ENCODE measurements at regions not wholly inside any gene's neighbourhood (a gene's known extent, or its start where the extent isn't known, plus 50 kb on each side); places are given as distances from the start of the nearest gene placed in this dataset.

DNA sequence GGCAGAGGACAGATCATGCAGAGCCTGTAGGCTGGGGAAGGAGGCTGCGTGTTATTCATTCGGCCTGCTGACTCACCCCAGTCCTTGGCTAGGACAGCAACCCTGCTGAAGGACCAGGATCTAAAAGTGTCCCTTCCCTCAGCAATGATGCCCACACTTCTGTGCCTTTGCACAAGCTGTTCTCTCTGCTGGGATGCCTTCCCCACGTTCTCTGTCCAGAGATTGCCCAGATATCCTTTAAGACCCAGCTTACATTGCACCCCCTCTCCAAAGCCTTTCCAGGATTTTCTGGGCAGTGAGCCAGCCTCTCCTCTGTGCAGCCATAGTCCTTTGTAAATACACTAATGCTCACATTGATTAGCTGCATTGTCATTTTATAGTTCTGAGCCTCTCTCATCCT lies 99.3 kb upstream of the CHD6 start:
- ChIA-PET CTCF (interaction anchor here (1.0 kb wide), 2 partner anchors 18 to 19 kb away, joined by 3 read pairs; no protein-coding TSS in a partner anchor), POLR2A (no interaction called here)
- Histone ChIP-seq H3K36me3 (ENCODE audit: insufficient read depth, low read length) (no peaks in the 10 kb centered on the region), H3K27ac (ENCODE audit: low read depth, low read length) (no peak overlapping the region), H3K9me3 (ENCODE audit: low read length) (no peaks in the 10 kb centered on the region), H3K4me1 (ENCODE audit: insufficient read depth, low read length) (no peaks in the 10 kb centered on the region), H3K4me3 (ENCODE audit: low read length) (no peak overlapping the region), H3K27me3 (ENCODE audit: insufficient read depth, low read length, poor library complexity, severe bottlenecking) (no peaks in the 10 kb centered on the region)
- Mint-ChIP-seq H3K4me3 (no peak overlapping the region), H3K4me1 (no peaks in the 10 kb centered on the region), H3K27me3 (peaks cover 6 to 25% of the 10 kb centered on the region in 2 donors), H3K36me3 (peaks cover 0 to 4% (median 0%) of the 10 kb centered on the region in 3 donors), H3K9me3 (peaks cover 0 to 2% (median 0%) of the 10 kb centered on the region in 5 donors), H3K27ac (no peak overlapping the region)
- no peak for DNase-seq

DNA sequence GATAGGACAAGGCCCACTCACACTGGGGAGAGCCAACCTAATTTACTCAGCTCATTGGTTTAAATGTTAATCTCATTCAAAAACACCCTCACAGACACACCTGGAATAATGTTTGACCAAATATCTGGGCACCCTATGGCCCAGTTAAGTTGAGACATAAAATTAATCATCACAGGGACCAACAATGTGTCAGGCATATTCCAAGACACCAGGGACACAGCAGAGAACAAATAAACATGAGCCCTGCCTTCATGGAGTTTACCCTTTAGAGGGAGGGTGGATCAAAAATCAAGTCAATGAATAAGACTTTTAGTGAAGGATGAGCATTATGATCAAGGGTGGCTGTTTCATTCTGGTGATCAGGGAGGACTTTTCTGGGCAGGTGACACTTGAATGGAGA lies 98.7 kb upstream of the CHD6 start:
- ChIA-PET POLR2A (no interaction called here), CTCF (no interaction called here)
- no peak overlapping the region for H3K4me3 ChIP-seq (ENCODE audit: low read length)
- H3K27me3 ChIP-seq (ENCODE audit: insufficient read depth, low read length, poor library complexity, severe bottlenecking), result no peaks in the 10 kb centered on the region
- Mint-ChIP-seq H3K4me3 (no peak overlapping the region), H3K36me3 (peaks cover 0 to 4% (median 0%) of the 10 kb centered on the region in 3 donors), H3K9me3 (peaks cover 0 to 2% (median 0%) of the 10 kb centered on the region in 5 donors), H3K27me3 (peaks cover 8 to 20% of the 10 kb centered on the region in 2 donors), H3K27ac (no peak overlapping the region), H3K4me1 (no peaks in the 10 kb centered on the region)
- no peaks in the 10 kb centered on the region for H3K36me3 ChIP-seq (ENCODE audit: insufficient read depth, low read length)
- DNase-seq, result no peak
- H3K27ac ChIP-seq (ENCODE audit: low read depth, low read length), result no peak overlapping the region
- H3K4me1 ChIP-seq (ENCODE audit: insufficient read depth, low read length), result no peaks in the 10 kb centered on the region
- H3K9me3 ChIP-seq (ENCODE audit: low read length), result no peaks in the 10 kb centered on the region

DNA sequence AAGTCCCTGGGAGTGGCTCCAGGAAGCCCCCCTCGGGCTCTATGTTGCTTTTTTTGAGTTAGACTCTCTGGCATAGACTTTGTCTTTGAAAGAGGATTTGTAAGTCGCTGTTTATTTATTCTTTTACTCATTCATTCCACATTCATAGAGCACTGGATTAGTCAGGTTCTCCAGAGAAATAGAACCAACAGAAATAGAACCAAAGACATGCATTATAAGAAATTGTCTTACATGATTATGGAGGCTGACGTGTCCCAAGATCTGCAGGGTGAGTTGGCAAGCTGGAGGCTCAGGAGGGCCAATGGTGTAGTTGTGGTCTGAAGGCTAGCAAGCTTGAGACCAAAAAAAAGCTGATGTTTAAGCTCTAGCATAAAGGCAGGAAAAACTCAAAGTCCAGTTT lies 98.3 kb upstream of the CHD6 start:
- no peak for DNase-seq
- Mint-ChIP-seq H3K4me3 (no peak overlapping the region), H3K27me3 (peaks cover 8 to 20% of the 10 kb centered on the region in 2 donors), H3K27ac (no peak overlapping the region), H3K9me3 (peaks cover 0 to 2% (median 0%) of the 10 kb centered on the region in 5 donors), H3K36me3 (peaks cover 0 to 4% (median 0%) of the 10 kb centered on the region in 3 donors), H3K4me1 (no peaks in the 10 kb centered on the region)
- Histone ChIP-seq H3K27ac (ENCODE audit: low read depth, low read length) (no peak overlapping the region), H3K27me3 (ENCODE audit: insufficient read depth, low read length, poor library complexity, severe bottlenecking) (no peaks in the 10 kb centered on the region), H3K9me3 (ENCODE audit: low read length) (no peaks in the 10 kb centered on the region), H3K4me3 (ENCODE audit: low read length) (no peak overlapping the region), H3K36me3 (ENCODE audit: insufficient read depth, low read length) (no peaks in the 10 kb centered on the region), H3K4me1 (ENCODE audit: insufficient read depth, low read length) (no peaks in the 10 kb centered on the region)
- CTCF ChIA-PET, result no interaction called here
- POLR2A ChIA-PET, result no interaction called here

DNA sequence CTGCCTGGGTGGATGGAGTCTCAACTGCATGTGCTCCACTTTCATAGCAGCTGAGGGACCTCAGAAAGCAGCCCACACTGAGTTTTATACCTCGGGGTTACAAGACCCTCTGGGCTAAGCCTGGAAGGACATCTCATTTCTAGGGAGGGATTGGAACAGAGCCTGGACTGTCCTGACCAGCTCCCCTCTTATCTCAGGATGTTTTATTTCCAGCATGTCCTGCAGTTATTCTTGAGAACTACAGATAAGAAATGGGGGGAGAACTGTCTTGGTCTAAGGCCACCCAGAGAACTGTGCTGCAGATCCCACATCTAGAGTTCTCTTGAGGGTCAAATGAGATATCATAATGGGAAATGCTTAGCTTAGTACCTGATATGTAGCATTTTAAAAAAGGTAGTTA lies 97.3 kb upstream of the CHD6 start:
- ChIA-PET POLR2A (no interaction called here), CTCF (interaction anchor here (2.2 kb wide), 1 partner anchor 10 kb away, joined by 5 read pairs; no protein-coding TSS in a partner anchor)
- H3K4me1 ChIP-seq (ENCODE audit: insufficient read depth, low read length), result no peaks in the 10 kb centered on the region
- Mint-ChIP-seq H3K9me3 (peaks cover 0 to 2% (median 0%) of the 10 kb centered on the region in 5 donors), H3K4me1 (no peaks in the 10 kb centered on the region), H3K4me3 (no peak overlapping the region), H3K27me3 (peaks cover 8 to 21% of the 10 kb centered on the region in 2 donors), H3K27ac (no peak overlapping the region), H3K36me3 (peaks cover 0 to 4% (median 0%) of the 10 kb centered on the region in 3 donors)
- H3K27me3 ChIP-seq (ENCODE audit: insufficient read depth, low read length, poor library complexity, severe bottlenecking), result no peaks in the 10 kb centered on the region
- no peak overlapping the region for H3K27ac ChIP-seq (ENCODE audit: low read depth, low read length)
- no peaks in the 10 kb centered on the region for H3K36me3 ChIP-seq (ENCODE audit: insufficient read depth, low read length)
- no peaks in the 10 kb centered on the region for H3K9me3 ChIP-seq (ENCODE audit: low read length)
- no peak overlapping the region for H3K4me3 ChIP-seq (ENCODE audit: low read length)
- DNase-seq, result no peak

DNA sequence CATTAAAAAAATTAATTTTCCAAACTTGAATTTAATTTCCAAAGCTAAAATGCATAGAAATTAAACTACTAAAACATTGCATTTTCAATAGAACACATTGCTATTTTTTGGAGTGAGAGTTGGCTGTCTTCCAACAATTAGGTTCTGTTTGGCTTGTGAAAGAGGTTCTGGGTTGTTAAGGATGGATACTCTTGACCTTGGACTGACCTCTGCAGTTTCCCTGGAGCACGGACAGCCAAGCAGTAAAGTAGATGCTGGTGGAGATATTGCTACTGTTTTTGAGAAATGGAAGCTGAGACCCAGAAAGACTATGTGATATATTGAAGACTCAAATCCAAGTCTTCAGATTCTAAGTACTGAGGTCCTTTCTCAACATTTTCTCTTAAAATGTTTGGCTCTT lies 95.9 kb upstream of the CHD6 start:
- no peaks in the 10 kb centered on the region for H3K9me3 ChIP-seq (ENCODE audit: low read length)
- no peak for DNase-seq
- H3K36me3 ChIP-seq (ENCODE audit: insufficient read depth, low read length), result no peaks in the 10 kb centered on the region
- H3K27ac ChIP-seq (ENCODE audit: low read depth, low read length), result no peak overlapping the region
- no peak overlapping the region for H3K4me3 ChIP-seq (ENCODE audit: low read length)
- Mint-ChIP-seq H3K9me3 (peaks cover 0 to 2% (median 0%) of the 10 kb centered on the region in 5 donors), H3K36me3 (peaks cover 0 to 4% (median 0%) of the 10 kb centered on the region in 3 donors), H3K27ac (no peak overlapping the region), H3K27me3 (peaks cover 8 to 24% of the 10 kb centered on the region in 2 donors), H3K4me3 (no peak overlapping the region), H3K4me1 (no peaks in the 10 kb centered on the region)
- H3K4me1 ChIP-seq (ENCODE audit: insufficient read depth, low read length), result no peaks in the 10 kb centered on the region
- H3K27me3 ChIP-seq (ENCODE audit: insufficient read depth, low read length, poor library complexity, severe bottlenecking), result no peaks in the 10 kb centered on the region
- POLR2A ChIA-PET, result no interaction called here
- CTCF ChIA-PET, result interaction anchor here (0.9 to 2.2 kb wide), 2 partner anchors 9 to 16 kb away, joined by 4 to 5 read pairs; no protein-coding TSS in a partner anchor

DNA sequence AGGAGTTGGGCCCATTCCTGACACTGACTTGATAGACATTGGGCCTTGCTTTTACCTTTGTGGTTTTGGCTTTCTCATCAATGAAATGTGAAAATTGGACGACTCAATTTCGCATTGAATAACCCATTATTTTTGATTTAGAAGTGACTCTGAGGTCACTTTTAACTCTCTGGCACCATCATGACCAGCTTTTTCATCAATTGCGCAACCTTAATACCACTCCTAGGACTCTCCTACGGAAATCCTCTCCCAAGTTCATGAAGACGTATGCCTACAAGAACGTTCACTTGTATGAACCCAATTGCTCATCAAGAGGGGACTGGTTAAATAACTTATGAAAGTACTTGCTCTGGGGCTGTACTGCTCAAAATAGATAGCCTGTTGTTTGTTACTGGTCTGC lies 86.7 kb upstream of the CHD6 start:
- DNase-seq, result no peak
- Histone ChIP-seq H3K27ac (ENCODE audit: low read depth, low read length) (no peak overlapping the region), H3K4me1 (ENCODE audit: insufficient read depth, low read length) (no peaks in the 10 kb centered on the region), H3K9me3 (ENCODE audit: low read length) (no peaks in the 10 kb centered on the region), H3K27me3 (ENCODE audit: insufficient read depth, low read length, poor library complexity, severe bottlenecking) (no peaks in the 10 kb centered on the region), H3K4me3 (ENCODE audit: low read length) (no peak overlapping the region), H3K36me3 (ENCODE audit: insufficient read depth, low read length) (no peaks in the 10 kb centered on the region)
- H3K27ac Mint-ChIP-seq, result no peak overlapping the region
- H3K36me3 Mint-ChIP-seq, result no peaks in the 10 kb centered on the region
- peaks cover 3 to 32% of the 10 kb centered on the region in 2 donors for H3K27me3 Mint-ChIP-seq
- H3K9me3 Mint-ChIP-seq, result no peaks in the 10 kb centered on the region
- CTCF ChIA-PET, result interaction anchor here (1.3 kb wide), 1 partner anchor 10 kb away, joined by 5 read pairs; no protein-coding TSS in a partner anchor
- no peaks in the 10 kb centered on the region for H3K4me1 Mint-ChIP-seq
- POLR2A ChIA-PET, result no interaction called here
- no peak overlapping the region for H3K4me3 Mint-ChIP-seq

DNA sequence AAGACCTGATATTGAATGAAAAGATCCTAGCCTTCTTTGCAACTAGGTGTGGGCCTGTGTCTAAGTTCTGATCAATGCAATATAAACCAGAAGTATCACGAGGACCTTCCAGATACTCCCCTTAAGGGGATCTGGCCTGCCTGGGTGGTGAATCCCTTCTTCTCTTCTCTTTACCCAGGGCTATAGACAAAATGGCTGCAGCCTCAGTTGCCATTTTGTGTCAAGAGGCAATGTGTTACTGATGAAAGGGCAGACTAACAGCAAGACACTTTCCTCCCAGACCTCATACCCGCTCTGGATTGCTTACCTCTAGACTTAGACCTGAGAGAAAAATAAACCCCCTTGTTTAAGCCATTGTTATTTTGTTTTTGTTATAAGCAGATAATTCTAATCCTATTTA lies 84.5 kb upstream of the CHD6 start:
- Histone ChIP-seq H3K9me3 (ENCODE audit: low read length) (no peaks in the 10 kb centered on the region), H3K4me3 (ENCODE audit: low read length) (no peak overlapping the region), H3K36me3 (ENCODE audit: insufficient read depth, low read length) (no peaks in the 10 kb centered on the region), H3K4me1 (ENCODE audit: insufficient read depth, low read length) (no peaks in the 10 kb centered on the region), H3K27ac (ENCODE audit: low read depth, low read length) (no peak overlapping the region), H3K27me3 (ENCODE audit: insufficient read depth, low read length, poor library complexity, severe bottlenecking) (no peaks in the 10 kb centered on the region)
- peaks cover 0 to 3% (median 0%) of the 10 kb centered on the region in 3 donors for H3K4me1 Mint-ChIP-seq
- no peak overlapping the region for H3K27ac Mint-ChIP-seq
- CTCF ChIA-PET, result no interaction called here
- DNase-seq, result no peak
- no peaks in the 10 kb centered on the region for H3K36me3 Mint-ChIP-seq
- H3K27me3 Mint-ChIP-seq, result peaks cover 2 to 28% of the 10 kb centered on the region in 2 donors
- H3K9me3 Mint-ChIP-seq, result no peaks in the 10 kb centered on the region
- H3K4me3 Mint-ChIP-seq, result no peak overlapping the region
- POLR2A ChIA-PET, result no interaction called here

DNA sequence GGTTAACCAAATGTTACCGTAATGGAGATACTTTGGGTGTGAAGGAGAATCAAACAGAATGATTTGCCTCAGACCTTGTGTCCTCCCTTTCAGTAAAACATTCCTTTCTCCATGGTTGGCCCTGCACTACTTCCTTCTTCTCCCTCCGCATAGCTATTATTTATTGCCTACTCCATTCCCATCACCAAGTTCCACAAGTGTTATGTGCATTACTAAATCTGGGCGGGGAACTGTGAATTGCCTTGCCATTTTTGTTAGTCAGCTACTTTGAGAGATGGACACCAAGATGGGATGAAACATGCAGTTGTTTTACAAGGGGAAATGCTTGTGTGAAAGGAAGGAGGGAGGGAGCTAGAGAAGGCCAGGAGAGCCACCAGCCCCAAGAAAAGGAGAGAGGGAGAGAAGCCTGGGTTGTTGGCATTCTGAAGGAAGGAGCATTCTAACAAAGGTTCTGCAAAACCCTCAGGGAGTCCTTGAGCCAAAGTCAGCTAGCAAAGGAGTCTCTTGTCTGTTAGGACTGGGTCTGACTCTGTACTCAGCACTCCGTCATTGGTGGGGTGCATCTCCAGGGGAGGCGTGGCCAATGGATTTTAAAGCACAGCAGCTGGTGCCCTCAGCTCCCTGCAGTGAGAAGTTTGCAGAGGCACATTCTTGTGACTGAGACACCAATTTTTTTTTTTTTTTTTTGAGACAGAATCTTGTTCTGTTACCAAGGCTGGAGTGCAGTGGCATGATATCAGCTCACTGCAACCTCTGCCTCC lies 83.6 kb upstream of the CHD6 start:
- Mint-ChIP-seq H3K9me3 (no peaks in the 10 kb centered on the region), H3K4me3 (no peak overlapping the region), H3K4me1 (peaks cover 0 to 5% (median 0%) of the 10 kb centered on the region in 3 donors), H3K36me3 (no peaks in the 10 kb centered on the region), H3K27me3 (peaks cover 2 to 28% of the 10 kb centered on the region in 2 donors), H3K27ac (no peak overlapping the region)
- Histone ChIP-seq H3K27ac (ENCODE audit: low read depth, low read length) (no peak overlapping the region), H3K9me3 (ENCODE audit: low read length) (no peaks in the 10 kb centered on the region), H3K27me3 (ENCODE audit: insufficient read depth, low read length, poor library complexity, severe bottlenecking) (no peaks in the 10 kb centered on the region), H3K4me1 (ENCODE audit: insufficient read depth, low read length) (no peaks in the 10 kb centered on the region), H3K36me3 (ENCODE audit: insufficient read depth, low read length) (no peaks in the 10 kb centered on the region), H3K4me3 (ENCODE audit: low read length) (no peak overlapping the region)
- no peak for DNase-seq
- ChIA-PET CTCF (interaction anchor here (0.8 kb wide), 1 partner anchor 8 kb away, joined by 3 read pairs; no protein-coding TSS in a partner anchor), POLR2A (no interaction called here)

Measured in CD8-positive, alpha-beta memory T cell (primary cell).